Fibroblast of lung (primary cell): ENCODE measurements at regions not wholly inside any gene's neighbourhood (a gene's known extent, or its start where the extent isn't known, plus 50 kb on each side); places are given as distances from the start of the nearest gene placed in this dataset.

Experiments
- DNase-seq, 2 donors: peaks; one replicate each; pipeline versions ENCODE4 v3.0.0 to v3.0.0-alpha.2; 2010; ENCODE audit warnings: low read depth in 2 of 2
- H2AFZ ChIP-seq: 2 replicates; pipeline ENCODE4 v1.5.1; 2012; ENCODE audit warnings: low read length, control low read depth, inconsistent platforms
- H3K27ac ChIP-seq: 2 replicates; pipeline ENCODE4 v1.5.1; 2011; ENCODE audit warnings: low read length, control low read depth; ENCODE audit not compliant: insufficient read depth
- H3K27me3 ChIP-seq: 2 replicates; pipeline ENCODE4 v1.5.1; 2011; ENCODE audit warnings: mild to moderate bottlenecking, low read length; ENCODE audit not compliant: control insufficient read depth, insufficient read depth
- H3K36me3 ChIP-seq: 2 replicates; pipeline ENCODE4 v1.5.1; 2011; ENCODE audit warnings: low read length; ENCODE audit not compliant: control insufficient read depth, insufficient read depth
- H3K4me1 ChIP-seq: 2 replicates; pipeline ENCODE4 v1.5.1; 2011; ENCODE audit warnings: low read length; ENCODE audit not compliant: control insufficient read depth, insufficient read depth; ENCODE audit errors: extremely low read depth
- H3K4me2 ChIP-seq: 2 replicates; pipeline ENCODE4 v1.5.1; 2011; ENCODE audit warnings: low read length, control low read depth; ENCODE audit not compliant: insufficient read depth; ENCODE audit errors: extremely low read depth
- H3K4me3 ChIP-seq, 4 experiments: fragments of 200-600 bp in 1 of 4; sonication (generic) in 1 of 4; replicated peaks in 1 of 4; 2 replicates each; pipeline ENCODE4 v1.5.1; 2011 to 2016; ENCODE audit warnings: low read length in 4 of 4, low read depth in 3 of 4, mild to moderate bottlenecking in 3 of 4, control low read depth in 2 of 4, inconsistent platforms in 1 of 4, mixed read lengths in 1 of 4; ENCODE audit not compliant: insufficient read depth in 1 of 4; ENCODE audit errors: control extremely low read depth in 1 of 4
- H3K79me2 ChIP-seq: 2 replicates; pipeline ENCODE4 v1.5.1; 2012; ENCODE audit warnings: mild to moderate bottlenecking, low read length, inconsistent platforms; ENCODE audit not compliant: control insufficient read depth, insufficient read depth
- H3K9ac ChIP-seq: 2 replicates; pipeline ENCODE4 v1.5.1; 2011; ENCODE audit warnings: mild to moderate bottlenecking, low read length, control low read depth; ENCODE audit not compliant: insufficient read depth
- H3K9me3 ChIP-seq: 2 replicates; pipeline ENCODE4 v1.5.1; 2012; ENCODE audit warnings: low read depth, low read length; ENCODE audit not compliant: control insufficient read depth, insufficient read depth
- H4K20me1 ChIP-seq: 2 replicates; pipeline ENCODE4 v1.5.1; 2011; ENCODE audit warnings: low read length; ENCODE audit not compliant: control insufficient read depth, insufficient read depth; ENCODE audit errors: extremely low read depth
- CTCF ChIP-seq, 2 donors: IDR thresholded peaks in 1 of 2; conservative IDR thresholded peaks in 1 of 2; 1 replicate in 1 of 2; 2 replicates in 1 of 2; pipeline ENCODE4 v1.5.1; 2011 to 2012; ENCODE audit warnings: low read length in 2 of 2, control low read depth in 1 of 2, inconsistent platforms in 1 of 2, low read depth in 1 of 2, mild to moderate bottlenecking in 1 of 2
- EZH2 ChIP-seq: IDR thresholded peaks from 2 replicates; pipeline ENCODE4 v1.5.1; 2012; ENCODE audit warnings: low read length, control low read depth, mild to moderate bottlenecking; ENCODE audit errors: missing control alignments

GRCh38 chr2:16134436-16135165 is 194.3 kb downstream of the MYCN start:
- Histone ChIP-seq H3K4me1 (no peaks in the 10 kb centered on the region), H3K9me3 (no peaks in the 10 kb centered on the region), H3K4me3 (no peak overlapping the region), H3K27me3 (no peaks in the 10 kb centered on the region), H3K9ac (no peak overlapping the region), H3K27ac (no peak overlapping the region), H3K36me3 (no peaks in the 10 kb centered on the region), H2AFZ (no peak overlapping the region), H3K79me2 (no peaks in the 10 kb centered on the region), H4K20me1 (no peaks in the 10 kb centered on the region), H3K4me2 (no peak overlapping the region)
- TF ChIP-seq EZH2 (no peak), CTCF (conservative IDR thresholded peaks at IDR 0.05 in 1 of 2, IDR thresholded peaks at IDR 0.05 in 1 of 2; ENCODE audit: low read depth in 1 of 2, low read length in 2 of 2) (no peak)
- no peak for DNase-seq

DNA sequence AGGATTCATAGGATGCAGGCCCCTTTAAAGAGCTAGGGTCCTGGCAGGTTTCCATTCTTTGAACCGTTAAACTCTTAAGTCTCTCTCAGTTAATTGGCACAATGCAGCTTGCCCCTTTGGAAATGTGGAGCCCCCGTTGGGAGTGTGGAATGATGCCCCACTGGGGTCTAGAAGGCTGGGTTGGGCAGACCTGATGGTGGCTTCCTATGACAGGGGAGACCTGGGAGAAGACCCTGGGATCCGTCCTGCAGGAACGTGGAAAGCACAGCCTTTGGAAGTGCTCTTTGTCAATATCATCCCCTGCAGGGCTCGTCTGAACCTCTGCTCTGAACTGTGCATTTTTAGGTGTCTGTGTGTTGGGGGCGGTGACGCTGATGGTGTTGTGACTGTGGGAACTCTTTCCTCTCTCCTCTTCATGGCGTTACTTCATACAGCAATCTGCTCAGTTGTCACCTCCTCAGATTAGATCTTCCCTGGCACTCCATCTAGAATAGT is 190.6 kb downstream of the MYCN start:
- H3K9me3 ChIP-seq, result no peaks in the 10 kb centered on the region
- H3K27me3 ChIP-seq, result no peaks in the 10 kb centered on the region
- no peak for TF ChIP-seq CTCF (conservative IDR thresholded peaks at IDR 0.05 in 1 of 2, IDR thresholded peaks at IDR 0.05 in 1 of 2; ENCODE audit: low read depth in 1 of 2, low read length in 2 of 2)
- no peak for TF ChIP-seq EZH2
- DNase-seq, result no peak
- no peaks in the 10 kb centered on the region for H3K4me1 ChIP-seq
- no peak overlapping the region for H3K4me3 ChIP-seq
- no peak overlapping the region for H3K27ac ChIP-seq
- H3K4me2 ChIP-seq, result no peak overlapping the region
- no peaks in the 10 kb centered on the region for H4K20me1 ChIP-seq
- no peaks in the 10 kb centered on the region for H3K36me3 ChIP-seq
- no peak overlapping the region for H2AFZ ChIP-seq
- H3K9ac ChIP-seq, result no peak overlapping the region
- no peaks in the 10 kb centered on the region for H3K79me2 ChIP-seq

- Histone ChIP-seq H3K27ac (no peak overlapping the region), H3K27me3 (no peaks in the 10 kb centered on the region), H3K4me2 (no peak overlapping the region), H3K4me1 (no peaks in the 10 kb centered on the region), H3K4me3 (no peak overlapping the region), H3K9me3 (no peaks in the 10 kb centered on the region), H2AFZ (no peak overlapping the region), H3K36me3 (no peaks in the 10 kb centered on the region), H3K9ac (no peak overlapping the region), H3K79me2 (no peaks in the 10 kb centered on the region), H4K20me1 (no peaks in the 10 kb centered on the region)
- DNase-seq, result no peak
- TF ChIP-seq CTCF (conservative IDR thresholded peaks at IDR 0.05 in 1 of 2, IDR thresholded peaks at IDR 0.05 in 1 of 2; ENCODE audit: low read depth in 1 of 2, low read length in 2 of 2), result no peak
Measured at GRCh38 chr2:16130541-16130880, 190.2 kb downstream of the MYCN start.
